GM19025 (cell line): ENCODE measurements at regions not wholly inside any gene's neighbourhood (a gene's known extent, or its start where the extent isn't known, plus 50 kb on each side); places are given as distances from the start of the nearest gene placed in this dataset.

ENCODE experiments used
- ATAC-seq: cut with Tn5 transposase; IDR thresholded peaks from one replicate; pipeline ENCODE4 v1.9.1; 2021; ENCODE audit warnings: mild to moderate bottlenecking, low read depth, moderate library complexity; ENCODE audit not compliant: unreplicated experiment

GRCh38 chr18:67381608-67382150 is 134.8 kb downstream of the DSEL start:
- ATAC-seq = no peak

- no peak for ATAC-seq
These were observed 135.7 kb downstream of the DSEL start for GRCh38 chr18:67380867-67381266.

GRCh38 chr18:67379981-67380380 is 136.5 kb downstream of the DSEL start:
- no peak for ATAC-seq

GRCh38 chr18:67376372-67376771 is 140.1 kb downstream of the DSEL start:
- no peak for ATAC-seq

GRCh38 chr18:67373636-67374035 is 142.9 kb downstream of the DSEL start:
- ATAC-seq = no peak

GRCh38 chr18:67367540-67367939 is 149.0 kb downstream of the DSEL start:
- ATAC-seq = no peak

GRCh38 chr18:67363694-67364093 is 152.8 kb downstream of the DSEL start:
- no peak for ATAC-seq

- ATAC-seq = no peak
These were observed 153.6 kb downstream of the DSEL start for GRCh38 chr18:67362906-67363305.

- ATAC-seq = peak; percentile 74
These were observed 156.4 kb downstream of the DSEL start for GRCh38 chr18:67359873-67360838.

GRCh38 chr18:67358947-67359346 is 157.6 kb downstream of the DSEL start:
- ATAC-seq = no peak

GRCh38 chr18:67354692-67355091 is 161.8 kb downstream of the DSEL start:
- no peak for ATAC-seq

GRCh38 chr18:67354091-67354490 is 162.4 kb downstream of the DSEL start:
- ATAC-seq = no peak

- no peak for ATAC-seq
These were observed 169.1 kb downstream of the DSEL start for GRCh38 chr18:67347438-67347837.

GRCh38 chr18:67342159-67342558 is 174.4 kb downstream of the DSEL start:
- ATAC-seq = no peak

- ATAC-seq = no peak
These were observed 178.8 kb downstream of the DSEL start for GRCh38 chr18:67337696-67338095.

- no peak for ATAC-seq
These were observed 184.7 kb downstream of the DSEL start for GRCh38 chr18:67331857-67332256.

GRCh38 chr18:67319109-67319508 is 197.4 kb downstream of the DSEL start:
- ATAC-seq = no peak

GRCh38 chr18:67318651-67319050 is 197.9 kb downstream of the DSEL start:
- ATAC-seq = no peak

- ATAC-seq = no peak
These were observed 205.7 kb downstream of the DSEL start for GRCh38 chr18:67310826-67311225.

- ATAC-seq = no peak
These were observed 207.7 kb downstream of the DSEL start for GRCh38 chr18:67308819-67309218.

GRCh38 chr18:67305466-67305865 is 211.1 kb downstream of the DSEL start:
- ATAC-seq = no peak

- ATAC-seq = no peak
These were observed 214.5 kb downstream of the DSEL start for GRCh38 chr18:67302043-67302442.
